HCEC 1CT (cell line): ENCODE measurements at regions not wholly inside any gene's neighbourhood (a gene's known extent, or its start where the extent isn't known, plus 50 kb on each side); places are given as distances from the start of the nearest gene placed in this dataset.
"Not testable (repeated sequence)": the region's sequence is repeated elsewhere in the genome, so short reads cannot be mapped to it uniquely, and the experiment has no call there.

ENCODE experiments used
- DNase-seq: peaks from one replicate; pipeline ENCODE4 v3.0.0-alpha.2; 2017

- no peak for DNase-seq
These were observed 619.0 kb downstream of the TFAP2A start for GRCh38 chr6:9795880-9796279.

GRCh38 chr6:9789201-9789600 lies 625.7 kb downstream of the TFAP2A start:
- DNase-seq = peak; percentile 53

GRCh38 chr6:9784786-9785185 lies 630.1 kb downstream of the TFAP2A start:
- DNase-seq = no peak

- DNase-seq = no peak
These were observed 631.3 kb downstream of the TFAP2A start for GRCh38 chr6:9783567-9783966.

GRCh38 chr6:9766240-9766915 lies 648.5 kb downstream of the TFAP2A start:
- DNase-seq = peak; percentile 90

- peak; percentile 47 for DNase-seq
These were observed 653.7 kb downstream of the TFAP2A start for GRCh38 chr6:9761220-9761619.

GRCh38 chr6:9754515-9754914 lies 660.4 kb downstream of the TFAP2A start:
- no peak for DNase-seq

- DNase-seq = peak; percentile 19
These were observed 668.9 kb downstream of the TFAP2A start for GRCh38 chr6:9745966-9746365.

- peak; percentile 16 for DNase-seq
These were observed 669.4 kb downstream of the TFAP2A start for GRCh38 chr6:9745476-9745875.

- DNase-seq = no peak
These were observed 670.8 kb downstream of the TFAP2A start for GRCh38 chr6:9744119-9744518.

GRCh38 chr6:9732056-9732455 lies 682.8 kb downstream of the TFAP2A start:
- DNase-seq = no peak

GRCh38 chr6:9725776-9726175 lies 689.1 kb downstream of the TFAP2A start:
- DNase-seq = not testable (repeated sequence)

- DNase-seq = no peak
These were observed 697.3 kb downstream of the TFAP2A start for GRCh38 chr6:9717568-9717967.

GRCh38 chr6:9711365-9711764 lies 703.5 kb downstream of the TFAP2A start:
- no peak for DNase-seq

GRCh38 chr6:9710574-9710973 lies 704.3 kb downstream of the TFAP2A start:
- DNase-seq = peak; percentile 8

GRCh38 chr6:9708600-9708999 lies 706.3 kb downstream of the TFAP2A start:
- DNase-seq = no peak

- peak; percentile 4 for DNase-seq
These were observed 709.9 kb downstream of the TFAP2A start for GRCh38 chr6:9704989-9705388.

- DNase-seq = no peak
These were observed 712.0 kb downstream of the TFAP2A start for GRCh38 chr6:9702914-9703313.

- DNase-seq = no peak
These were observed 715.0 kb downstream of the TFAP2A start for GRCh38 chr6:9699888-9700287.

GRCh38 chr6:9697263-9697931 lies 717.5 kb downstream of the TFAP2A start:
- no peak for DNase-seq

GRCh38 chr6:9690388-9690787 lies 724.5 kb downstream of the TFAP2A start:
- DNase-seq = no peak

- not testable (repeated sequence) for DNase-seq
These were observed 734.1 kb downstream of the TFAP2A start for GRCh38 chr6:9680727-9681126.

- no peak for DNase-seq
These were observed 739.8 kb downstream of the TFAP2A start for GRCh38 chr6:9675122-9675521.

GRCh38 chr6:9659848-9660247 lies 755.0 kb downstream of the TFAP2A start:
- DNase-seq = no peak

- peak; percentile 17 for DNase-seq
These were observed 756.9 kb downstream of the TFAP2A start for GRCh38 chr6:9657994-9658393.
